K562 (cell line): ENCODE measurements at regions not wholly inside any gene's neighbourhood (a gene's known extent, or its start where the extent isn't known, plus 50 kb on each side); places are given as distances from the start of the nearest gene placed in this dataset.

Source experiments
- ATAC-seq: fragments of 200-7000 bp; cut with Tn5 transposase; 3 replicates; pipeline ENCODE4 v1.9.1; 2020; ENCODE audit warnings: moderate library complexity
- BruUV-seq: library from RNA; stranded (reverse); fragments of 400-500 nt; replicated peaks from 2 replicates; lab custom pipeline; 2021; lab: Mats Ljungman, UMichigan
- CTCF ChIA-PET: fragments of 300-600 bp; formaldehyde crosslinking; extraction: SDS; loops from one replicate; lab custom pipeline; 2021; ENCODE audit warnings: low intra/inter-chr PET ratio; lab: Yijun Ruan, JAX
- POLR2A ChIA-PET: fragments of 300-600, 350-650 bp; sonication (Branson Sonifier 250); formaldehyde crosslinking; extraction: SDS; loops from one replicate; lab custom pipeline; 2021; ENCODE audit warnings: antibody characterized with exemption, inconsistent platforms; lab: Yijun Ruan, JAX
- DNase-seq, 4 experiments: peaks; one replicate each; pipeline versions ENCODE4 v3.0.0 to v3.0.0-alpha.2; 2011 to 2018; ENCODE audit warnings: low spot score in 3 of 4, mixed read lengths in 3 of 4; ENCODE audit errors: extremely low read depth in 1 of 4
- FAIRE-seq: peaks from 2 replicates; lab custom pipeline; 2011; peaks lifted over from hg19 to GRCh38; lab: Jason Lieb, UNC
- H2AFZ ChIP-seq: 2 replicates; pipeline ENCODE4 v1.6.0; 2011; ENCODE audit warnings: low read depth, low read length, control low read depth, inconsistent platforms
- H3K27ac ChIP-seq: fragments of 200-600 bp; 3 replicates; pipeline ENCODE4 v1.8.0; 2011; ENCODE audit warnings: low read depth, mild to moderate bottlenecking, control low read depth, inconsistent platforms, low read length, moderate library complexity, mixed read lengths; ENCODE audit errors: extremely low read depth
- H3K27me3 ChIP-seq, 2 experiments: fragments of 300-600 bp in 1 of 2; 2 replicates in 1 of 2; 3 replicates in 1 of 2; pipeline versions ENCODE4 v1.6.0 to v1.8.0; 2011; ENCODE audit warnings: inconsistent platforms in 2 of 2, low read length in 2 of 2, mild to moderate bottlenecking in 1 of 2, mixed read lengths in 1 of 2, moderate library complexity in 1 of 2; ENCODE audit not compliant: control insufficient read depth in 2 of 2, insufficient read depth in 2 of 2
- H3K36me3 ChIP-seq: fragments of 300-600 bp; 3 replicates; pipeline ENCODE4 v1.8.0; 2011; ENCODE audit warnings: mild to moderate bottlenecking, low read length, inconsistent platforms; ENCODE audit not compliant: control insufficient read depth, insufficient read depth
- H3K4me1 ChIP-seq, 2 experiments: fragments of 200-600 bp in 1 of 2; replicated peaks in 1 of 2; 2 replicates in 1 of 2; 3 replicates in 1 of 2; pipeline versions ENCODE4 v1.5.1 to v1.8.0; 2011; ENCODE audit warnings: inconsistent platforms in 2 of 2, low read length in 2 of 2, mild to moderate bottlenecking in 1 of 2, mixed read lengths in 1 of 2, moderate library complexity in 1 of 2; ENCODE audit not compliant: control insufficient read depth in 2 of 2, insufficient read depth in 2 of 2
- H3K4me2 ChIP-seq: 2 replicates; pipeline ENCODE4 v1.6.1; 2011; ENCODE audit warnings: low read length, control low read depth, inconsistent platforms, mixed read lengths; ENCODE audit not compliant: insufficient read depth
- H3K4me3 ChIP-seq: fragments of 200-600 bp; sonication (generic), shearing (Covaris generic); 2 replicates; pipeline ENCODE4 v1.5.1; 2016; ENCODE audit warnings: control low read depth, inconsistent platforms
- H3K79me2 ChIP-seq: fragments of 200-600 bp; 3 replicates; pipeline ENCODE4 v1.8.0; 2011; ENCODE audit warnings: low read length, inconsistent platforms; ENCODE audit not compliant: control insufficient read depth, insufficient read depth
- H3K9ac ChIP-seq, 2 experiments: 2 replicates each; pipeline versions ENCODE4 v1.6.0 to v1.6.1; 2011; ENCODE audit warnings: low read depth in 2 of 2, low read length in 2 of 2, control low read depth in 1 of 2, inconsistent platforms in 1 of 2, mild to moderate bottlenecking in 1 of 2, mixed read lengths in 1 of 2; ENCODE audit not compliant: insufficient read depth in 1 of 2
- H3K9me1 ChIP-seq: one replicate; pipeline ENCODE4 v1.6.0; 2011; ENCODE audit warnings: inconsistent platforms, mild to moderate bottlenecking, low read length, moderate library complexity; ENCODE audit not compliant: control insufficient read depth, insufficient read depth
- H3K9me3 ChIP-seq: replicated peaks from 2 replicates; pipeline ENCODE4 v1.5.1; 2011; ENCODE audit warnings: low read depth, low read length, inconsistent platforms; ENCODE audit not compliant: control insufficient read depth, insufficient read depth
- H4K20me1 ChIP-seq: replicated peaks from 2 replicates; pipeline ENCODE4 v1.6.1; 2011; ENCODE audit warnings: low read length, inconsistent platforms, mixed read lengths; ENCODE audit not compliant: control insufficient read depth, insufficient read depth
- EP400 ChIP-seq: fragments of 450-650 bp; IDR thresholded peaks from 2 replicates; pipeline ENCODE4 v1.6.1; 2017; ENCODE audit warnings: antibody characterized with exemption, mild to moderate bottlenecking, moderate library complexity
- NFIC ChIP-seq: fragments of 450-650 bp; IDR thresholded peaks from 2 replicates; pipeline ENCODE4 v1.6.1; 2017; ENCODE audit warnings: mild to moderate bottlenecking, inconsistent platforms
- NFIX ChIP-seq: fragments of 250-450 bp; sonication (Bioruptor Pico); IDR thresholded peaks from 2 replicates; pipeline ENCODE4 v1.4.0; 2020; ENCODE audit warnings: low read depth, mild to moderate bottlenecking, moderate library complexity
- NR2C1 ChIP-seq, 2 experiments: fragments of 450-650 bp; IDR thresholded peaks; 2 replicates each; pipeline ENCODE4 v1.6.1; 2017; ENCODE audit warnings: mild to moderate bottlenecking in 2 of 2, antibody characterized with exemption in 1 of 2, inconsistent platforms in 1 of 2, missing compliant biosample characterization in 1 of 2, missing genetic modification characterization in 1 of 2
- PBX2 ChIP-seq, 2 experiments: IDR thresholded peaks in 1 of 2; conservative IDR thresholded peaks in 1 of 2; 2 replicates each; pipeline ENCODE4 v1.6.1; 2016; ENCODE audit warnings: low read depth in 2 of 2, mild to moderate bottlenecking in 1 of 2, missing compliant biosample characterization in 1 of 2, missing genetic modification characterization in 1 of 2, moderate library complexity in 1 of 2
- RAD21 ChIP-seq, 2 experiments: fragments of 250-450 bp in 1 of 2; fragments of 450-650 bp in 1 of 2; sonication (Bioruptor Pico) in 1 of 2; formaldehyde crosslinking in 1 of 2; IDR thresholded peaks in 1 of 2; conservative IDR thresholded peaks in 1 of 2; 2 replicates each; pipeline versions ENCODE4 v1.4.0 to v1.8.0; 2020 to 2022; ENCODE audit warnings: mild to moderate bottlenecking in 2 of 2, moderate library complexity in 1 of 2
- SMAD1 ChIP-seq: fragments of 150-350 bp; IDR thresholded peaks from 2 replicates; pipeline ENCODE4 v1.6.1; 2014; ENCODE audit warnings: low read length, low read depth; ENCODE audit not compliant: partially characterized antibody
- ZBED1 ChIP-seq: IDR thresholded peaks from 2 replicates; pipeline ENCODE4 v1.6.1; 2014
- ZC3H4 ChIP-seq: sonication (generic); formaldehyde crosslinking; IDR thresholded peaks from 2 replicates; pipeline ENCODE4 v1.9.0; 2021; ENCODE audit warnings: missing genetic modification reagents, borderline replicate concordance
- ZNF384 ChIP-seq: IDR thresholded peaks from 2 replicates; pipeline ENCODE4 v1.6.1; 2012; ENCODE audit warnings: low read depth, low read length, improper control_type of control experiment
- WGBS: fragments of 100-300 bp; shearing (Covaris generic); methylation state at CpG from one replicate; pipeline ENCODE4 v1.1.6; 2016; ENCODE audit warnings: low coverage, mixed read lengths; ENCODE audit not compliant: insufficient coverage; ENCODE audit errors: missing lambda C conversion rate; 5-methylcytosine and 5-hydroxymethylcytosine counted together
- in situ Hi-C: fragments of 300-500 bp; cut with MboI; formaldehyde crosslinking; loops from 4 replicates; pipeline ENCODE4 v1.15.0; 2018; ENCODE audit warnings: inconsistent platforms, mixed read lengths
- intact Hi-C: fragments of 100-400 bp; cut with micrococcal nuclease; formaldehyde crosslinking; loops from 2 replicates; pipeline ENCODE4 v1.14.2; 2022
- TF ChIP-seq, protein P1 (sequence below): sonication (generic); formaldehyde crosslinking; IDR thresholded peaks from 2 replicates; pipeline ENCODE4 v1.8.1; 2023; ENCODE audit warnings: mild to moderate bottlenecking, missing genetic modification reagents
- TF ChIP-seq, protein P2 (sequence below): sonication (generic); formaldehyde crosslinking; IDR thresholded peaks from 2 replicates; pipeline ENCODE4 v1.8.1; 2023; ENCODE audit warnings: mild to moderate bottlenecking, missing genetic modification reagents

- no peaks in the 10 kb centered on the region for H3K4me1 ChIP-seq
- intact Hi-C loops (no loop called here), in situ Hi-C loops (no loop called here)
- no peak overlapping the region for H3K4me2 ChIP-seq
- BruUV-seq = no TSS peak
- no peak overlapping the region for H3K27ac ChIP-seq
- no peak for ATAC-seq
- H3K27me3 ChIP-seq = no peaks in the 10 kb centered on the region
- H3K9me3 ChIP-seq = no peaks in the 10 kb centered on the region; the same call in 1 of the 2 replicates
- H3K4me3 ChIP-seq = no peak overlapping the region
- ChIA-PET POLR2A (no interaction called here), CTCF (no interaction called here)
- H2AFZ ChIP-seq = no peak overlapping the region
- WGBS = 0% methylated on average over 5 of the region's 5 CpGs
- H3K36me3 ChIP-seq = no peaks in the 10 kb centered on the region
- H3K79me2 ChIP-seq = no peaks in the 10 kb centered on the region
- TF ChIP-seq NR2C1 (IDR thresholded peaks at IDR 0.05) (no peak), NR2C1 (tag; IDR thresholded peaks at IDR 0.05) (no peak), SMAD1 (no peak), ZBED1 (no peak), EP400 (no peak), PBX2 (CRISPR knock-in tag; IDR thresholded peaks at IDR 0.05; ENCODE audit: low read depth) (no peak), PBX2 (tag; conservative IDR thresholded peaks at IDR 0.05; ENCODE audit: low read depth) (peak; percentile 77), NFIC (peak; percentile 89), ZNF384 (no peak), RAD21 (CRISPR knock-in tag; conservative IDR thresholded peaks at IDR 0.05 in 1 of 2, IDR thresholded peaks at IDR 0.05 in 1 of 2) (0 out of 4 replicates have a peak, but pooled peaks of 1 of the 2 experiments have one; percentile 13), ZC3H4 (CRISPR knock-in tag) (no peak), NFIX (CRISPR knock-in tag) (peak; percentile 83)
- TF ChIP-seq, protein P1, sequence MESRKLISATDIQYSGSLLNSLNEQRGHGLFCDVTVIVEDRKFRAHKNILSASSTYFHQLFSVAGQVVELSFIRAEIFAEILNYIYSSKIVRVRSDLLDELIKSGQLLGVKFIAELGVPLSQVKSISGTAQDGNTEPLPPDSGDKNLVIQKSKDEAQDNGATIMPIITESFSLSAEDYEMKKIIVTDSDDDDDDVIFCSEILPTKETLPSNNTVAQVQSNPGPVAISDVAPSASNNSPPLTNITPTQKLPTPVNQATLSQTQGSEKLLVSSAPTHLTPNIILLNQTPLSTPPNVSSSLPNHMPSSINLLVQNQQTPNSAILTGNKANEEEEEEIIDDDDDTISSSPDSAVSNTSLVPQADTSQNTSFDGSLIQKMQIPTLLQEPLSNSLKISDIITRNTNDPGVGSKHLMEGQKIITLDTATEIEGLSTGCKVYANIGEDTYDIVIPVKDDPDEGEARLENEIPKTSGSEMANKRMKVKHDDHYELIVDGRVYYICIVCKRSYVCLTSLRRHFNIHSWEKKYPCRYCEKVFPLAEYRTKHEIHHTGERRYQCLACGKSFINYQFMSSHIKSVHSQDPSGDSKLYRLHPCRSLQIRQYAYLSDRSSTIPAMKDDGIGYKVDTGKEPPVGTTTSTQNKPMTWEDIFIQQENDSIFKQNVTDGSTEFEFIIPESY (CRISPR knock-in tag) = no peak
- TF ChIP-seq, protein P2, sequence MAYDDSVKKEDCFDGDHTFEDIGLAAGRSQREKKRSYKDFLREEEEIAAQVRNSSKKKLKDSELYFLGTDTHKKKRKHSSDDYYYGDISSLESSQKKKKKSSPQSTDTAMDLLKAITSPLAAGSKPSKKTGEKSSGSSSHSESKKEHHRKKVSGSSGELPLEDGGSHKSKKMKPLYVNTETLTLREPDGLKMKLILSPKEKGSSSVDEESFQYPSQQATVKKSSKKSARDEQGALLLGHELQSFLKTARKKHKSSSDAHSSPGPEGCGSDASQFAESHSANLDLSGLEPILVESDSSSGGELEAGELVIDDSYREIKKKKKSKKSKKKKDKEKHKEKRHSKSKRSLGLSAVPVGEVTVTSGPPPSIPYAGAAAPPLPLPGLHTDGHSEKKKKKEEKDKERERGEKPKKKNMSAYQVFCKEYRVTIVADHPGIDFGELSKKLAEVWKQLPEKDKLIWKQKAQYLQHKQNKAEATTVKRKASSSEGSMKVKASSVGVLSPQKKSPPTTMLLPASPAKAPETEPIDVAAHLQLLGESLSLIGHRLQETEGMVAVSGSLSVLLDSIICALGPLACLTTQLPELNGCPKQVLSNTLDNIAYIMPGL (CRISPR knock-in tag) = no peak
- H4K20me1 ChIP-seq = no peaks in the 10 kb centered on the region
- no peak overlapping the region for H3K9ac ChIP-seq
- peak in 1 of 4 experiments; percentile 2 for DNase-seq
- no peaks in the 10 kb centered on the region for H3K9me1 ChIP-seq
- no peak for FAIRE-seq
Measured at GRCh38 chr7:13532028-13532753, 457.3 kb downstream of the ETV1 start.
